ENCODE measurements at regions not wholly inside any gene's neighbourhood (a gene's known extent, or its start where the extent isn't known, plus 50 kb on each side); places are given as distances from the start of the nearest gene placed in this dataset.

DNA sequence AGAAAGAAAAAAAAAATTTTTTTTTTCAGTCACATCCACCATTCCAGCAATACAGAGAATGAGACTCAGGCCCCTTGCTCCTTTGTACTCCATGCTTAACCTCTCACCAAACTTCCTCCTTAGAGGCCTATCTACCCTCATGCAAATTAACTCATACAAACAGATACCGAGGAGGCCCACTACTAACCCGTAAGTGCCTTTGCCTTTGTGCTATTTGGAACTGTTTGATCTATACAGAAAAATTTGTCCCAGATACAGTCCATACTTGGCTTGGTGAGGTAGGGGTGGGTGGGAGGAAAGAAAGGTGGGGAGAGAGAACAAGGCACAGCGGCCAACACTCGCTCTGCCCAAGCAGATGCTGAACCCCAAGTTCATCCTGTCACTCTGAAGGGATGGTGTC is 87.8 kb upstream of the DUSP5 start (continued):
- TF ChIP-seq, protein P1, sequence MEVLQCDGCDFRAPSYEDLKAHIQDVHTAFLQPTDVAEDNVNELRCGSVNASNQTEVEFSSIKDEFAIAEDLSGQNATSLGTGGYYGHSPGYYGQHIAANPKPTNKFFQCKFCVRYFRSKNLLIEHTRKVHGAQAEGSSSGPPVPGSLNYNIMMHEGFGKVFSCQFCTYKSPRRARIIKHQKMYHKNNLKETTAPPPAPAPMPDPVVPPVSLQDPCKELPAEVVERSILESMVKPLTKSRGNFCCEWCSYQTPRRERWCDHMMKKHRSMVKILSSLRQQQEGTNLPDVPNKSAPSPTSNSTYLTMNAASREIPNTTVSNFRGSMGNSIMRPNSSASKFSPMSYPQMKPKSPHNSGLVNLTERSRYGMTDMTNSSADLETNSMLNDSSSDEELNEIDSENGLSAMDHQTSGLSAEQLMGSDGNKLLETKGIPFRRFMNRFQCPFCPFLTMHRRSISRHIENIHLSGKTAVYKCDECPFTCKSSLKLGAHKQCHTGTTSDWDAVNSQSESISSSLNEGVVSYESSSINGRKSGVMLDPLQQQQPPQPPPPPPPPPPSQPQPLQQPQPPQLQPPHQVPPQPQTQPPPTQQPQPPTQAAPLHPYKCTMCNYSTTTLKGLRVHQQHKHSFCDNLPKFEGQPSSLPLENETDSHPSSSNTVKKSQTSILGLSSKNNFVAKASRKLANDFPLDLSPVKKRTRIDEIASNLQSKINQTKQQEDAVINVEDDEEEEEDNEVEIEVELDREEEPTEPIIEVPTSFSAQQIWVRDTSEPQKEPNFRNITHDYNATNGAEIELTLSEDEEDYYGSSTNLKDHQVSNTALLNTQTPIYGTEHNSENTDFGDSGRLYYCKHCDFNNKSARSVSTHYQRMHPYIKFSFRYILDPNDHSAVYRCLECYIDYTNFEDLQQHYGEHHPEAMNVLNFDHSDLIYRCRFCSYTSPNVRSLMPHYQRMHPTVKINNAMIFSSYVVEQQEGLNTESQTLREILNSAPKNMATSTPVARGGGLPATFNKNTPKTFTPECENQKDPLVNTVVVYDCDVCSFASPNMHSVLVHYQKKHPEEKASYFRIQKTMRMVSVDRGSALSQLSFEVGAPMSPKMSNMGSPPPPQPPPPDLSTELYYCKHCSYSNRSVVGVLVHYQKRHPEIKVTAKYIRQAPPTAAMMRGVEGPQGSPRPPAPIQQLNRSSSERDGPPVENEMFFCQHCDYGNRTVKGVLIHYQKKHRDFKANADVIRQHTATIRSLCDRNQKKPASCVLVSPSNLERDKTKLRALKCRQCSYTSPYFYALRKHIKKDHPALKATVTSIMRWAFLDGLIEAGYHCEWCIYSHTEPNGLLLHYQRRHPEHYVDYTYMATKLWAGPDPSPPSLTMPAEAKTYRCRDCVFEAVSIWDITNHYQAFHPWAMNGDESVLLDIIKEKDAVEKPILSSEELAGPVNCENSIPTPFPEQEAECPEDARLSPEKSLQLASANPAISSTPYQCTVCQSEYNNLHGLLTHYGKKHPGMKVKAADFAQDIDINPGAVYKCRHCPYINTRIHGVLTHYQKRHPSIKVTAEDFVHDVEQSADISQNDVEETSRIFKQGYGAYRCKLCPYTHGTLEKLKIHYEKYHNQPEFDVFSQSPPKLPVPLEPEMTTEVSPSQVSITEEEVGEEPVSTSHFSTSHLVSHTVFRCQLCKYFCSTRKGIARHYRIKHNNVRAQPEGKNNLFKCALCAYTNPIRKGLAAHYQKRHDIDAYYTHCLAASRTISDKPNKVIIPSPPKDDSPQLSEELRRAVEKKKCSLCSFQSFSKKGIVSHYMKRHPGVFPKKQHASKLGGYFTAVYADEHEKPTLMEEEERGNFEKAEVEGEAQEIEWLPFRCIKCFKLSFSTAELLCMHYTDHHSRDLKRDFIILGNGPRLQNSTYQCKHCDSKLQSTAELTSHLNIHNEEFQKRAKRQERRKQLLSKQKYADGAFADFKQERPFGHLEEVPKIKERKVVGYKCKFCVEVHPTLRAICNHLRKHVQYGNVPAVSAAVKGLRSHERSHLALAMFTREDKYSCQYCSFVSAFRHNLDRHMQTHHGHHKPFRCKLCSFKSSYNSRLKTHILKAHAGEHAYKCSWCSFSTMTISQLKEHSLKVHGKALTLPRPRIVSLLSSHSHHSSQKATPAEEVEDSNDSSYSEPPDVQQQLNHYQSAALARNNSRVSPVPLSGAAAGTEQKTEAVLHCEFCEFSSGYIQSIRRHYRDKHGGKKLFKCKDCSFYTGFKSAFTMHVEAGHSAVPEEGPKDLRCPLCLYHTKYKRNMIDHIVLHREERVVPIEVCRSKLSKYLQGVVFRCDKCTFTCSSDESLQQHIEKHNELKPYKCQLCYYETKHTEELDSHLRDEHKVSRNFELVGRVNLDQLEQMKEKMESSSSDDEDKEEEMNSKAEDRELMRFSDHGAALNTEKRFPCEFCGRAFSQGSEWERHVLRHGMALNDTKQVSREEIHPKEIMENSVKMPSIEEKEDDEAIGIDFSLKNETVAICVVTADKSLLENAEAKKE (CRISPR knock-in tag; IDR thresholded peaks at IDR 0.05): no peak
- TF ChIP-seq JUNB (IDR thresholded peaks at IDR 0.05; ENCODE audit: unreplicated experiment): no peak
- no peak for TF ChIP-seq EZH2phosphoT487 (IDR thresholded peaks at IDR 0.05; ENCODE audit: unreplicated experiment)
- TF ChIP-seq EZH2 (IDR thresholded peaks at IDR 0.05; ENCODE audit: low read depth, unreplicated experiment): no peak
- TF ChIP-seq NANOG (IDR thresholded peaks at IDR 0.05; ENCODE audit: borderline replicate concordance): no peak
- TF ChIP-seq ZNF331 (CRISPR knock-in tag; IDR thresholded peaks at IDR 0.05; ENCODE audit: low read depth): no peak
- TF ChIP-seq ZNF114 (CRISPR knock-in tag; IDR thresholded peaks at IDR 0.05): no peak
- TF ChIP-seq, protein P2, sequence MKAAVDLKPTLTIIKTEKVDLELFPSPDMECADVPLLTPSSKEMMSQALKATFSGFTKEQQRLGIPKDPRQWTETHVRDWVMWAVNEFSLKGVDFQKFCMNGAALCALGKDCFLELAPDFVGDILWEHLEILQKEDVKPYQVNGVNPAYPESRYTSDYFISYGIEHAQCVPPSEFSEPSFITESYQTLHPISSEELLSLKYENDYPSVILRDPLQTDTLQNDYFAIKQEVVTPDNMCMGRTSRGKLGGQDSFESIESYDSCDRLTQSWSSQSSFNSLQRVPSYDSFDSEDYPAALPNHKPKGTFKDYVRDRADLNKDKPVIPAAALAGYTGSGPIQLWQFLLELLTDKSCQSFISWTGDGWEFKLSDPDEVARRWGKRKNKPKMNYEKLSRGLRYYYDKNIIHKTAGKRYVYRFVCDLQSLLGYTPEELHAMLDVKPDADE (IDR thresholded peaks at IDR 0.05): no peak
- TF ChIP-seq STAT1 (IDR thresholded peaks at IDR 0.05; ENCODE audit: unreplicated experiment): no peak

Measured in GM23338 (cell line).